H9 (cell line): ENCODE measurements at regions not wholly inside any gene's neighbourhood (a gene's known extent, or its start where the extent isn't known, plus 50 kb on each side); places are given as distances from the start of the nearest gene placed in this dataset.

Source experiments
- DNase-seq: peaks from one replicate; pipeline ENCODE4 v3.0.0-alpha.2; 2017
- H2AFZ ChIP-seq: one replicate; pipeline ENCODE4 v1.6.1; 2013; ENCODE audit warnings: mild to moderate bottlenecking, low read length, control low read depth, moderate library complexity
- H2AK5ac ChIP-seq: 2 replicates; pipeline ENCODE4 v1.6.1; 2013; ENCODE audit warnings: low read length, control low read depth, mixed read lengths; ENCODE audit not compliant: insufficient read length
- H2BK120ac ChIP-seq: one replicate; pipeline ENCODE4 v1.6.1; 2013; ENCODE audit warnings: low read depth, mild to moderate bottlenecking, low read length, control low read depth, inconsistent platforms; ENCODE audit not compliant: poor library complexity, severe bottlenecking
- H2BK12ac ChIP-seq: 2 replicates; pipeline ENCODE4 v1.6.1; 2013; ENCODE audit warnings: low read length, control low read depth, mixed read lengths, low read depth; ENCODE audit not compliant: insufficient read length
- H2BK15ac ChIP-seq: 2 replicates; pipeline ENCODE4 v1.6.1; 2013; ENCODE audit warnings: low read depth, low read length, control low read depth
- H2BK20ac ChIP-seq: one replicate; pipeline ENCODE4 v1.6.1; 2013; ENCODE audit warnings: low read depth, mild to moderate bottlenecking, low read length, control low read depth, inconsistent platforms; ENCODE audit not compliant: poor library complexity, severe bottlenecking
- H2BK5ac ChIP-seq: 2 replicates; pipeline ENCODE4 v1.6.1; 2013; ENCODE audit warnings: low read length, control low read depth, mixed read lengths; ENCODE audit not compliant: insufficient read length
- H3K14ac ChIP-seq: 2 replicates; pipeline ENCODE4 v1.6.1; 2013; ENCODE audit warnings: low read length, control low read depth; ENCODE audit not compliant: insufficient read depth
- H3K18ac ChIP-seq: 2 replicates; pipeline ENCODE4 v1.6.1; 2013; ENCODE audit warnings: low read depth, mild to moderate bottlenecking, mixed read lengths, low read length, control low read depth; ENCODE audit not compliant: insufficient read length
- H3K23ac ChIP-seq: 2 replicates; pipeline ENCODE4 v1.6.1; 2013; ENCODE audit warnings: low read length, control low read depth, mixed read lengths, low read depth; ENCODE audit not compliant: insufficient read length
- H3K23me2 ChIP-seq: 2 replicates; pipeline ENCODE4 v1.6.1; 2013; ENCODE audit warnings: low read depth, mild to moderate bottlenecking, mixed read lengths, low read length, control low read depth; ENCODE audit not compliant: insufficient read length, poor library complexity, severe bottlenecking
- H3K27ac ChIP-seq: 2 replicates; pipeline ENCODE4 v1.5.1; 2013; ENCODE audit warnings: low read length, control low read depth, mixed read lengths, low read depth; ENCODE audit not compliant: insufficient read length
- H3K27me3 ChIP-seq: 2 replicates; pipeline ENCODE4 v1.6.1; 2013; ENCODE audit warnings: low read length, control low read depth, inconsistent platforms; ENCODE audit not compliant: insufficient read depth
- H3K4ac ChIP-seq: 2 replicates; pipeline ENCODE4 v1.6.1; 2013; ENCODE audit warnings: low read depth, mild to moderate bottlenecking, control low read depth, inconsistent platforms, low read length, moderate library complexity
- H3K4me1 ChIP-seq: 2 replicates; pipeline ENCODE4 v1.6.1; 2013; ENCODE audit warnings: low read length, control low read depth, inconsistent platforms; ENCODE audit not compliant: insufficient read depth
- H3K4me2 ChIP-seq: 2 replicates; pipeline ENCODE4 v1.6.1; 2013; ENCODE audit warnings: low read length, control low read depth, mixed read lengths; ENCODE audit not compliant: insufficient read length, insufficient read depth
- H3K56ac ChIP-seq: 2 replicates; pipeline ENCODE4 v1.6.1; 2013; ENCODE audit warnings: low read depth, mild to moderate bottlenecking, mixed read lengths, low read length, control low read depth; ENCODE audit not compliant: insufficient read length
- H3K79me1 ChIP-seq: 2 replicates; pipeline ENCODE4 v1.6.1; 2013; ENCODE audit warnings: low read depth, mild to moderate bottlenecking, moderate library complexity, low read length, control low read depth, inconsistent platforms; ENCODE audit not compliant: insufficient read depth, poor library complexity, severe bottlenecking
- H3K79me2 ChIP-seq: 2 replicates; pipeline ENCODE4 v1.6.1; 2013; ENCODE audit warnings: low read length, control low read depth, inconsistent platforms; ENCODE audit not compliant: insufficient read depth
- H3K9ac ChIP-seq: 2 replicates; pipeline ENCODE4 v1.6.1; 2013; ENCODE audit warnings: low read length, control low read depth, mixed read lengths; ENCODE audit not compliant: insufficient read length; ENCODE audit errors: extremely low read depth
- H3K9me3 ChIP-seq: one replicate; pipeline ENCODE4 v1.6.1; 2013; ENCODE audit warnings: low read depth, low read length, inconsistent platforms; ENCODE audit not compliant: control insufficient read depth
- H3T11ph ChIP-seq: one replicate; pipeline ENCODE4 v1.6.1; 2013; ENCODE audit warnings: mild to moderate bottlenecking, low read length, control low read depth, inconsistent platforms
- H4K20me1 ChIP-seq: one replicate; pipeline ENCODE4 v1.6.1; 2013; ENCODE audit not compliant: control insufficient read depth, insufficient read length, insufficient read depth
- H4K5ac ChIP-seq: 2 replicates; pipeline ENCODE4 v1.6.1; 2013; ENCODE audit warnings: low read depth, mild to moderate bottlenecking, mixed read lengths, low read length, control low read depth; ENCODE audit not compliant: insufficient read length
- H4K8ac ChIP-seq: replicated peaks from 2 replicates; pipeline ENCODE4 v1.6.1; 2013; ENCODE audit warnings: low read length, control low read depth, mixed read lengths, low read depth; ENCODE audit not compliant: insufficient read length
- H4K91ac ChIP-seq: 2 replicates; pipeline ENCODE4 v1.6.1; 2013; ENCODE audit warnings: low read depth, mild to moderate bottlenecking, moderate library complexity, mixed read lengths, low read length, control low read depth; ENCODE audit not compliant: insufficient read length
- H3K27ac Mint-ChIP-seq, 3 experiments: 2 replicates in 2 of 3; 3 replicates in 1 of 3; pipeline ENCODE4 v1.8.0; 2020 to 2021; ENCODE audit warnings: mixed read lengths in 3 of 3, mild to moderate bottlenecking in 1 of 3, moderate library complexity in 1 of 3
- H3K27me3 Mint-ChIP-seq: 2 replicates; pipeline ENCODE4 v1.8.0; 2021; ENCODE audit warnings: low read depth, mild to moderate bottlenecking, moderate library complexity, mixed read lengths
- H3K36me3 Mint-ChIP-seq, 3 experiments: 2 replicates in 2 of 3; 3 replicates in 1 of 3; pipeline ENCODE4 v1.8.0; 2020 to 2021; ENCODE audit warnings: low read depth in 3 of 3, mixed read lengths in 3 of 3; ENCODE audit not compliant: insufficient read depth in 1 of 3
- H3K4me1 Mint-ChIP-seq, 2 experiments: 2 replicates each; pipeline ENCODE4 v1.8.0; 2020; ENCODE audit warnings: mixed read lengths in 2 of 2
- H3K4me3 Mint-ChIP-seq, 2 experiments: 2 replicates in 1 of 2; 3 replicates in 1 of 2; pipeline ENCODE4 v1.8.0; 2020 to 2021; ENCODE audit warnings: mild to moderate bottlenecking in 2 of 2, mixed read lengths in 2 of 2, moderate library complexity in 1 of 2
- H3K9me3 Mint-ChIP-seq, 2 experiments: 2 replicates in 1 of 2; 3 replicates in 1 of 2; pipeline ENCODE4 v1.8.0; 2020; ENCODE audit warnings: mild to moderate bottlenecking in 2 of 2, mixed read lengths in 2 of 2, moderate library complexity in 1 of 2
- CTCF ChIP-seq: fragments of 200-600 bp; sonication (generic); conservative IDR thresholded peaks from 3 replicates; pipeline ENCODE4 v1.8.0; 2021; ENCODE audit warnings: antibody characterized with exemption, mild to moderate bottlenecking
- WGBS: extraction: QIAGEN DNeasy Blood & Tissue Kit; methylation state at CpG from one replicate; pipeline ENCODE4 v1.1.7; 2013; ENCODE audit warnings: missing lambda C conversion rate, low lambda C conversion rate, mixed read lengths; ENCODE audit not compliant: insufficient read length; ENCODE audit errors: extremely low coverage; 5-methylcytosine and 5-hydroxymethylcytosine counted together

- Histone ChIP-seq H3K4me2 (no peak overlapping the region), H3T11ph (no peak overlapping the region), H3K9ac (no peak overlapping the region), H3K56ac (no peak overlapping the region), H3K23ac (no peak overlapping the region), H3K4me1 (peaks cover 6% of the 10 kb centered on the region), H2AK5ac (no peak overlapping the region), H2BK20ac (no peak overlapping the region), H3K14ac (no peak overlapping the region), H4K91ac (no peak overlapping the region), H3K9me3 (no peaks in the 10 kb centered on the region), H2AFZ (no peak overlapping the region), H2BK15ac (no peak overlapping the region), H2BK120ac (no peak overlapping the region), H3K27me3 (no peaks in the 10 kb centered on the region), H4K20me1 (no peaks in the 10 kb centered on the region), H3K18ac (no peak overlapping the region), H3K23me2 (no peaks in the 10 kb centered on the region), H3K79me2 (no peaks in the 10 kb centered on the region), H4K5ac (no peak overlapping the region), H2BK12ac (no peak overlapping the region), H2BK5ac (no peak overlapping the region), H3K27ac (no peak overlapping the region), H3K4ac (no peak overlapping the region), H3K79me1 (no peaks in the 10 kb centered on the region), H4K8ac (no peak overlapping the region)
- no CpG with 5 or more reads among the region's 1 CpG for WGBS
- H3K27ac Mint-ChIP-seq, result no peak overlapping the region
- peaks cover 4 to 5% of the 10 kb centered on the region in 2 experiments; a peak in 4 of 5 replicates for H3K9me3 Mint-ChIP-seq
- no peak for DNase-seq
- H3K27me3 Mint-ChIP-seq, result peaks cover 7% of the 10 kb centered on the region
- H3K4me1 Mint-ChIP-seq, result peaks cover 16 to 19% of the 10 kb centered on the region in 2 experiments
- peaks cover 0 to 5% (median 2%) of the 10 kb centered on the region in 3 experiments; a peak in 4 of 7 replicates for H3K36me3 Mint-ChIP-seq
- H3K4me3 Mint-ChIP-seq, result no peak overlapping the region
- TF ChIP-seq CTCF, result no peak
These were observed 153.2 kb upstream of the E2F8 start for GRCh38 chr11:19393941-19394340.
